ENCODE measurements at regions not wholly inside any gene's neighbourhood (a gene's known extent, or its start where the extent isn't known, plus 50 kb on each side); places are given as distances from the start of the nearest gene placed in this dataset.
"Not testable (repeated sequence)": the region's sequence is repeated elsewhere in the genome, so short reads cannot be mapped to it uniquely, and the experiment has no call there.

DNA sequence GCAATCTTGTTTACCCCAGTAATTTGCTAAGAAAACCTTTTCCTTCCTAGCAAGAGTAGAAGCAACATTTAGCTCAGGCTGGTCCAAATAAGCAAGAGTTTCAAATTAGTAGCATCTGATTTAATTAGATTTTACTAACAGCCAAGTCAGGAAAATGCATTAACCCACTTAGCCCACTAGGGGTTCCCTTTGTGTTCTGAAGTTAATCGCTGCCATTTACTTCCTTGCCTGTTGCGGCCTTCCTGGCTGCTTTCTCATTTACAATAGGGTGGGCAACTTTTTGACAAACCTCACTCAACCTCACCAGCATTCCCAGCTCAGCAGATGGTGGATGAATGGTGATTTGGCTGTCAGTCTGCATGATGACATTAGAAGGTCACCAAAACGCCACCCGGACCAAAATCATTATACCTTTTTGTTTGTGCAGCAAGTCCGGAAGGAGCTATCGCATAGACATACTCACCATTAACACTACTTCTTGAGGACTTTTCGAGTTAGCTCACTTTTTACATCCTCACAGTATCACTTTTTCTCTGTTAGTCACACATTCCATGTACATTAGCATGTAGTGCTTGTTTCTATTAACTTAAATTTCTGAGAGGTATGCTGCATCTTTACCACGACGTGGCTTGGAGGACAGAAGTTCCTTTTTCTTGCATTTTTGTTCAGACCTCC, 101.5 kb upstream of the SETBP1 start:
- no peak for TF ChIP-seq ZFX (IDR thresholded peaks at IDR 0.05)
- peak; percentile 77 for TF ChIP-seq CTCF (conservative IDR thresholded peaks at IDR 0.05)
- H3K27ac ChIP-seq: no peak overlapping the region

DNA sequence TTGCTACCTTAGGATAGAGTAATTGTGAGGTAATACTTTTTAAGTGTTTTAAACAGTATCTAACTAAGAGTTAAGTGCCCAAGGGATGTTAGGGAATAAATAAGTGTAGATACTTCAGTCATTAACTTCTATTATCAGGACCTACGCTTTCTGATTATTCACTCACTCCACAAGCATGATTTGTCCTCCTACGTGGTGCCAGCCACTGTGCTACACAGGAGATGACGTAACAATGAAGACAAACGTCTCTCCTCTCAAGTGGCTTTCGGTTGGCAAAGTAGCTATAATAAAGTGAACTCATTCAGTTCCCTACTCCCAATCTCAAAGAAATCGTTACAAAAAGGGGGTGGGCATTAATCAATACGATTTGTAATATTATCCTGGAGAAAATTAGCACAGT, 100.9 kb upstream of the SETBP1 start:
- no peak for TF ChIP-seq ZFX (IDR thresholded peaks at IDR 0.05)
- no peak for TF ChIP-seq CTCF (conservative IDR thresholded peaks at IDR 0.05)
- no peak overlapping the region for H3K27ac ChIP-seq

GRCh38 chr18:44580159-44580558, 100.5 kb upstream of the SETBP1 start:
- no peak for TF ChIP-seq CTCF (conservative IDR thresholded peaks at IDR 0.05)
- TF ChIP-seq ZFX (IDR thresholded peaks at IDR 0.05): no peak
- no peak overlapping the region for H3K27ac ChIP-seq

- not testable (repeated sequence) for H3K27ac ChIP-seq
Measured at GRCh38 chr18:44580782-44581181, 99.9 kb upstream of the SETBP1 start.

GRCh38 chr18:44582456-44582855, 98.2 kb upstream of the SETBP1 start:
- TF ChIP-seq ZFX (IDR thresholded peaks at IDR 0.05): no peak
- no peak for TF ChIP-seq CTCF (conservative IDR thresholded peaks at IDR 0.05)
- no peak overlapping the region for H3K27ac ChIP-seq

GRCh38 chr18:44584900-44585299, 95.8 kb upstream of the SETBP1 start:
- H3K27ac ChIP-seq: no peak overlapping the region
- no peak for TF ChIP-seq ZFX (IDR thresholded peaks at IDR 0.05)
- no peak for TF ChIP-seq CTCF (conservative IDR thresholded peaks at IDR 0.05)

DNA sequence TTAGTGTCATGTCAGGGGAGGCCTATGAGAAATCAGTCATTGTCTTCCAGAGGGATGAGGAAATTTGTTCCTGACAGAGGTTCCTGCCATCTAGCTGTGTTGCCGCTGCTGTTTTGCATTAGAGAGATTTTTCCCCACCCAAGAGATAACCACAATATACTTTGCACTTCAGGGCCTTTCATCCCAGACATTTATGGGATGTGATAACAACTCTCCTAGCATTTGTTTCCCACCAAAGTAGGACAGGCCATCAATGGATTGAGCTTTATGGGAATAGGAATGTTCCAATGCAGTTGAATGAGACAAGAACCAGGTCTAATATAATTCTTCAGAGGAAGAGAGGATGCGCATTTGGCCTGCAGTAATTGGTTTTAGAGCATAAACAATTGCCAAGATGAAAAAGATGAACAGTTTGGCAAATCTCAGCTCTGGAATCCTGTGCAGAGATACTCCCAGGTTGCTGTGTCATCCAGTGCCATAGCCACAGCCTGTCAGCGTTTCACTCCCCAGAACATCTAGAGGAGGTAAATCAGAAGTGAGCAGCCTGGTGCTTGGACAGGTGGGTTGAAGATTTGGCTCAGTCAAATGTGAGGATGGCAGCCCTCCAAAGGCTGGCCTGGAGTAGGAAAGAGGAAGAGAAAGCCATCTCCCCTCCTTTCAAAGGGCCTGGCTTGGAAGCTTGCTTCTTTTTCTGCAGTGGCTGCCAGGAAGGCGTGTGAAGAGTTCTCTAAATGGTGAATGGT, 93.7 kb upstream of the SETBP1 start:
- H3K27ac ChIP-seq: no peak overlapping the region
- TF ChIP-seq CTCF (conservative IDR thresholded peaks at IDR 0.05): no peak
- no peak for TF ChIP-seq ZFX (IDR thresholded peaks at IDR 0.05)

DNA sequence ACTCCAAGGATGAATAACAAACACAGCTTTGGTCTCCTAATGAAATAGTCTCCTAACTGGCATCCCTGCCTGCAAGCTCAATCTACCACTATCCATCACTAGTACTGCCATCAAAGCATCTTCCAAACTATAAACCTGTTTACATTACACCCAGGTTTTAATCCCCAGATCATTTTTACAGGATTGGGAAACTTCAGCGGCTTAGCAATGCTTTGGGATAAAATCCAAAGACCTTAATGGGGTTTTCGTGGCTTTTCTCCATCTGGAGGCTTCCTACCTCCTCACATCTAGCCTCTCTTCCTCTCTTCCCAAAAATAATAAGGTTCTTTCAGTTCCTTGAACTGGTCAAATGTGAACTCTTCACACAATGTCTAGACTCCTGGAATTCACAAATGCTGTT, 92.2 kb upstream of the SETBP1 start:
- no peak for TF ChIP-seq CTCF (conservative IDR thresholded peaks at IDR 0.05)
- no peak for TF ChIP-seq ZFX (IDR thresholded peaks at IDR 0.05)
- no peak overlapping the region for H3K27ac ChIP-seq
